Keratinocyte (primary cell): ENCODE measurements at regions not wholly inside any gene's neighbourhood (a gene's known extent, or its start where the extent isn't known, plus 50 kb on each side); places are given as distances from the start of the nearest gene placed in this dataset.

Experiments
- DNase-seq: peaks from one replicate; pipeline ENCODE4 v3.0.0-alpha.2; 2011; ENCODE audit warnings: low read depth, missing footprints, low spot score
- FAIRE-seq: peaks from 2 replicates; lab custom pipeline; 2011; peaks lifted over from hg19 to GRCh38; lab: Jason Lieb, UNC
- H2AFZ ChIP-seq: 2 replicates; pipeline ENCODE4 v1.6.0; 2012; ENCODE audit warnings: low read length, control low read depth, inconsistent platforms; ENCODE audit not compliant: control insufficient read depth
- H3K27ac ChIP-seq: 2 replicates; pipeline ENCODE4 v1.5.1; 2011; ENCODE audit warnings: low read length; ENCODE audit not compliant: control insufficient read depth, insufficient read depth
- H3K27me3 ChIP-seq: 3 replicates; pipeline ENCODE4 v1.6.0; 2011; ENCODE audit warnings: low read length; ENCODE audit not compliant: control insufficient read depth, insufficient read depth; ENCODE audit errors: extremely low read depth
- H3K36me3 ChIP-seq, 2 experiments: 2 replicates in 1 of 2; 3 replicates in 1 of 2; pipeline ENCODE4 v1.5.1; 2011; ENCODE audit warnings: low read length in 2 of 2, mild to moderate bottlenecking in 1 of 2; ENCODE audit not compliant: control insufficient read depth in 2 of 2, insufficient read depth in 2 of 2; ENCODE audit errors: extremely low read depth in 1 of 2
- H3K4me1 ChIP-seq: 3 replicates; pipeline ENCODE4 v1.5.1; 2011; ENCODE audit warnings: low read length; ENCODE audit not compliant: control insufficient read depth, insufficient read depth; ENCODE audit errors: extremely low read depth
- H3K4me2 ChIP-seq: 3 replicates; pipeline ENCODE4 v1.6.0; 2011; ENCODE audit warnings: low read depth, low read length; ENCODE audit not compliant: control insufficient read depth, insufficient read depth; ENCODE audit errors: extremely low read depth
- H3K4me3 ChIP-seq, 3 experiments: fragments of 200-600 bp in 1 of 3; sonication (generic) in 1 of 3; 2 replicates in 2 of 3; 3 replicates in 1 of 3; pipeline ENCODE4 v1.5.1; 2011 to 2016; ENCODE audit warnings: low read length in 3 of 3, mild to moderate bottlenecking in 3 of 3, control low read depth in 2 of 3, inconsistent platforms in 1 of 3, low read depth in 1 of 3, mixed read lengths in 1 of 3, mixed run types in 1 of 3, moderate library complexity in 1 of 3; ENCODE audit not compliant: control insufficient read depth in 2 of 3, insufficient read depth in 2 of 3; ENCODE audit errors: extremely low read depth in 1 of 3
- H3K79me2 ChIP-seq: 2 replicates; pipeline ENCODE4 v1.6.0; 2012; ENCODE audit warnings: low read length; ENCODE audit not compliant: control insufficient read depth, insufficient read depth
- H3K9ac ChIP-seq: 3 replicates; pipeline ENCODE4 v1.6.0; 2011; ENCODE audit warnings: low read length; ENCODE audit not compliant: control insufficient read depth, insufficient read depth; ENCODE audit errors: extremely low read depth
- H3K9me1 ChIP-seq: 3 replicates; pipeline ENCODE4 v1.6.0; 2011; ENCODE audit warnings: low read length; ENCODE audit not compliant: control insufficient read depth, insufficient read depth; ENCODE audit errors: extremely low read depth
- H3K9me3 ChIP-seq: 2 replicates; pipeline ENCODE4 v1.5.1; 2012; ENCODE audit warnings: low read depth, low read length; ENCODE audit not compliant: control insufficient read depth
- H4K20me1 ChIP-seq: 3 replicates; pipeline ENCODE4 v1.6.0; 2011; ENCODE audit warnings: low read length; ENCODE audit not compliant: control insufficient read depth, insufficient read depth; ENCODE audit errors: extremely low read depth
- CTCF ChIP-seq, 3 experiments: IDR thresholded peaks in 1 of 3; conservative IDR thresholded peaks in 1 of 3; optimal IDR thresholded peaks in 1 of 3; 2 replicates in 2 of 3; 3 replicates in 1 of 3; pipeline versions ENCODE3 to v1.5.1; 2011; ENCODE audit warnings: low read length in 3 of 3, mild to moderate bottlenecking in 3 of 3, moderate library complexity in 2 of 3, control low read depth in 1 of 3, inconsistent platforms in 1 of 3; ENCODE audit not compliant: insufficient read depth in 2 of 3; ENCODE audit errors: extremely low read depth in 1 of 3
- EZH2 ChIP-seq: IDR thresholded peaks from one replicate; pipeline ENCODE4 v1.6.1; 2012; ENCODE audit warnings: inconsistent platforms, mild to moderate bottlenecking, low read length, moderate library complexity
- dilution Hi-C: fragments of 300-500 bp; cut with MboI; formaldehyde crosslinking; loops from one replicate; pipeline ENCODE4 v1.7.0; 2020; ENCODE audit warnings: low sequenced_read_pairs; ENCODE audit not compliant: extremely low pct_ligation_motif_present

- no peak overlapping the region for H2AFZ ChIP-seq
- FAIRE-seq (no peak), DNase-seq (no peak)
- dilution Hi-C loops = no loop called here
- no peaks in the 10 kb centered on the region for H3K9me3 ChIP-seq
- no peaks in the 10 kb centered on the region for H3K4me1 ChIP-seq
- TF ChIP-seq EZH2 (no peak), CTCF (optimal IDR thresholded peaks at IDR 0.05 in 1 of 3, IDR thresholded peaks at IDR 0.05 in 1 of 3, conservative IDR thresholded peaks at IDR 0.05 in 1 of 3; ENCODE audit: extremely low read depth in 1 of 3, insufficient read depth in 2 of 3, low read length in 3 of 3) (peak in 1 of 3 experiments; percentile 7)
- no peaks in the 10 kb centered on the region for H3K27me3 ChIP-seq
- no peak overlapping the region for H3K4me2 ChIP-seq
- no peaks in the 10 kb centered on the region for H3K36me3 ChIP-seq
- no peak overlapping the region for H3K4me3 ChIP-seq
- H3K27ac ChIP-seq = no peak overlapping the region
- no peak overlapping the region for H3K9ac ChIP-seq
- no peaks in the 10 kb centered on the region for H3K9me1 ChIP-seq
- H4K20me1 ChIP-seq = no peaks in the 10 kb centered on the region
- H3K79me2 ChIP-seq = no peaks in the 10 kb centered on the region
Observed at GRCh38 chr2:185475914-185476313, 262.7 kb upstream of the FSIP2 start.

GRCh38 chr2:185477452-185477851 is 261.2 kb upstream of the FSIP2 start:
- no peaks in the 10 kb centered on the region for H3K79me2 ChIP-seq
- DNase-seq (no peak), FAIRE-seq (no peak)
- dilution Hi-C loops = no loop called here
- no peaks in the 10 kb centered on the region for H3K9me3 ChIP-seq
- no peak overlapping the region for H3K27ac ChIP-seq
- no peak overlapping the region for H2AFZ ChIP-seq
- H3K27me3 ChIP-seq = no peaks in the 10 kb centered on the region
- H3K4me2 ChIP-seq = no peak overlapping the region
- TF ChIP-seq EZH2 = no peak
- no peak for TF ChIP-seq CTCF (optimal IDR thresholded peaks at IDR 0.05 in 1 of 3, IDR thresholded peaks at IDR 0.05 in 1 of 3, conservative IDR thresholded peaks at IDR 0.05 in 1 of 3; ENCODE audit: extremely low read depth in 1 of 3, insufficient read depth in 2 of 3, low read length in 3 of 3)
- H3K9ac ChIP-seq = no peak overlapping the region
- no peaks in the 10 kb centered on the region for H4K20me1 ChIP-seq
- H3K4me1 ChIP-seq = no peaks in the 10 kb centered on the region
- H3K9me1 ChIP-seq = no peaks in the 10 kb centered on the region
- no peak overlapping the region for H3K4me3 ChIP-seq
- H3K36me3 ChIP-seq = no peaks in the 10 kb centered on the region
